Suprapubic skin (tissue), 4 donors: ENCODE measurements at regions not wholly inside any gene's neighbourhood (a gene's known extent, or its start where the extent isn't known, plus 50 kb on each side); places are given as distances from the start of the nearest gene placed in this dataset.

Experiments used
- CTCF ChIP-seq, 2 donors: fragments of 200-600 bp in 1 of 2; fragments of 450-650 bp in 1 of 2; sonication (generic) in 1 of 2; IDR thresholded peaks; one replicate each; pipeline ENCODE4 v1.5.1; 2016 to 2019; ENCODE audit warnings: antibody characterized with exemption in 2 of 2, mild to moderate bottlenecking in 1 of 2, moderate library complexity in 1 of 2
- EP300 ChIP-seq: sonication (generic); formaldehyde crosslinking; IDR thresholded peaks from one replicate; pipeline ENCODE4 v1.6.1; 2017; ENCODE audit warnings: antibody characterized with exemption
- POLR2A ChIP-seq, 2 donors: fragments of 450-650 bp; IDR thresholded peaks; one replicate each; pipeline ENCODE4 v1.6.1; 2017; ENCODE audit warnings: antibody characterized with exemption in 2 of 2, mild to moderate bottlenecking in 2 of 2, moderate library complexity in 2 of 2
- POLR2AphosphoS5 ChIP-seq, 3 donors: sonication (generic); formaldehyde crosslinking; IDR thresholded peaks; one replicate each; pipeline ENCODE4 v1.6.1; 2017; ENCODE audit warnings: antibody characterized with exemption in 3 of 3

- TF ChIP-seq POLR2A (IDR thresholded peaks at IDR 0.05) (no peak), CTCF (IDR thresholded peaks at IDR 0.05) (no peak), POLR2AphosphoS5 (IDR thresholded peaks at IDR 0.05) (no peak), EP300 (no peak)
These were observed 50.8 kb upstream of the MRPS22 start for GRCh38 chr3:139292711-139293664.
